GM13976 (cell line): ENCODE measurements at regions not wholly inside any gene's neighbourhood (a gene's known extent, or its start where the extent isn't known, plus 50 kb on each side); places are given as distances from the start of the nearest gene placed in this dataset.

ENCODE experiments used
- DNase-seq: peaks from one replicate; pipeline ENCODE4 v3.0.0; 2012; ENCODE audit warnings: low spot score
- in situ Hi-C: fragments of 300-500 bp; cut with MboI; formaldehyde crosslinking; loops from one replicate; pipeline ENCODE4 v1.12.0; 2022; ENCODE audit warnings: low sequenced_read_pairs, mixed read lengths, inconsistent platforms; ENCODE audit not compliant: unreplicated experiment
- TF ChIP-seq, protein P1 (sequence below): IDR thresholded peaks from 2 replicates; pipeline ENCODE4 v1.5.1; 2012; ENCODE audit warnings: borderline replicate concordance, mild to moderate bottlenecking; ENCODE audit not compliant: insufficient read depth; ENCODE audit errors: extremely low read depth, missing control alignments, control extremely low read depth

DNA sequence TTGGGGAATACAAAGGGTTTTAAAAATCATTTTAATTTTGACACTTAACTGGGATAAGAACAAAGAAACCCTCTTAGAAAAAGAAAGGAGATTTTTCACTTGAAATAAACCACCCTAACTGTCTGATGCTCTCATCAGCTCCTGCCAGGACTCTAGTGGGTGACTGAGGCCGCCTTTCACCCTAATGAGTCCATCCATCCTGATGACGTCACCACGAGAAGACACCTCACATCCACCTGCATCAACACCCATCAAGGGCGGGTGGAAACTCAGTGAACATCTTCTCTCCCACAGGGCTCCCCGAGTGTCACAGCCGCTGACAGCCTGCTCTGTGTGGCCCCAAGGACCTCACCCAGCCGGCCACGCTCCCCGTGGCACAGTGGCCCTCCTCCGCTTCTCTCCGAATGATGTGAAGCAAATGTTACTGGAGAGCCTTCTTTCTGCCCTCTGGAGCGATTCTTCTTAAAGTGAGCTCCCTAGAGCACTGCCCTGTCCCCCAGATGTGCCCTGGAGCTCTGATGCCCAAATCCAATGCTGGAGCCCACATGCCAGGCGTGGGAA, 584.3 kb upstream of the ADAMTS16 start:
- no peak for DNase-seq
- in situ Hi-C loops, result no loop called here

DNA sequence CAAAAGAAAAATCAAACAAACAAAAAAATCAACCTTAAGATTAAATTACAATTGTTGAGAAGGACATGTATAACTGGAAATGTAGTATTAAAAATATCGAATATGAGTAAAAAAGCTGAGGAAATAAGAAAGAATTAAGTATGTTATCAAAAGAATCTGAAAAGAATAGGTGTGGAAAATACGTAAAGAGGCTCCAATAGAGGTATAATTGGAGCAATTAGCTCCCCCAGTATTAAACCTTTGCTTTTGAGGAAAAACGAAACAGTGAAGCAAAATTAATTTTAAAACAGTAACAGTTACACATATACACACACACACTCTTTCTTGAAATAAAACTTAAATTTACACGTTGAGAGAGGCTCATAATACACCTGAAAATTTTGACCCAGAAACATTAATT, 578.7 kb upstream of the ADAMTS16 start:
- DNase-seq, result no peak
- TF ChIP-seq, protein P1, sequence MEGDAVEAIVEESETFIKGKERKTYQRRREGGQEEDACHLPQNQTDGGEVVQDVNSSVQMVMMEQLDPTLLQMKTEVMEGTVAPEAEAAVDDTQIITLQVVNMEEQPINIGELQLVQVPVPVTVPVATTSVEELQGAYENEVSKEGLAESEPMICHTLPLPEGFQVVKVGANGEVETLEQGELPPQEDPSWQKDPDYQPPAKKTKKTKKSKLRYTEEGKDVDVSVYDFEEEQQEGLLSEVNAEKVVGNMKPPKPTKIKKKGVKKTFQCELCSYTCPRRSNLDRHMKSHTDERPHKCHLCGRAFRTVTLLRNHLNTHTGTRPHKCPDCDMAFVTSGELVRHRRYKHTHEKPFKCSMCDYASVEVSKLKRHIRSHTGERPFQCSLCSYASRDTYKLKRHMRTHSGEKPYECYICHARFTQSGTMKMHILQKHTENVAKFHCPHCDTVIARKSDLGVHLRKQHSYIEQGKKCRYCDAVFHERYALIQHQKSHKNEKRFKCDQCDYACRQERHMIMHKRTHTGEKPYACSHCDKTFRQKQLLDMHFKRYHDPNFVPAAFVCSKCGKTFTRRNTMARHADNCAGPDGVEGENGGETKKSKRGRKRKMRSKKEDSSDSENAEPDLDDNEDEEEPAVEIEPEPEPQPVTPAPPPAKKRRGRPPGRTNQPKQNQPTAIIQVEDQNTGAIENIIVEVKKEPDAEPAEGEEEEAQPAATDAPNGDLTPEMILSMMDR, result no peak
- in situ Hi-C loops, result no loop called here

More for the DNA sequence above, 584.3 kb upstream of the ADAMTS16 start:
- TF ChIP-seq, protein P1, result no peak

DNA sequence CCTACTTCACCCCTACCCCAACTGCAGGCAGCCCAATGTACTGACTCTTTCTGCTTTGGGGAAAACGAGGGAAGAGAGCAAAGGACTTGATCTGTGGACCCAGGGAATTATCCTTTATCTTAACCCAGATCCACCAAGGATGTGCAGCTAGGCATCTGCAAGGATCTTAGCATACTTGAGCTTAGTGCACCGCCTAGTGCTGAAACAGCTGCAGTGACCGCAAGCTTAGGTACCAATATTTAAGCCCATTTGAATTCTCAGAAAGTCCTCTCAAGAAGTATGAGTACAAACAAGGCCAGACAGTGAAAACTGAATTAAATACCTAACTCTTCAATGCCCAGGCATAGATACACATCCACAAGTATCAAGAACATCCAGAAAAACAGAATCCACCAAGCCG, 576.7 kb upstream of the ADAMTS16 start:
- DNase-seq, result no peak
- in situ Hi-C loops, result no loop called here
- TF ChIP-seq, protein P1, result no peak

DNA sequence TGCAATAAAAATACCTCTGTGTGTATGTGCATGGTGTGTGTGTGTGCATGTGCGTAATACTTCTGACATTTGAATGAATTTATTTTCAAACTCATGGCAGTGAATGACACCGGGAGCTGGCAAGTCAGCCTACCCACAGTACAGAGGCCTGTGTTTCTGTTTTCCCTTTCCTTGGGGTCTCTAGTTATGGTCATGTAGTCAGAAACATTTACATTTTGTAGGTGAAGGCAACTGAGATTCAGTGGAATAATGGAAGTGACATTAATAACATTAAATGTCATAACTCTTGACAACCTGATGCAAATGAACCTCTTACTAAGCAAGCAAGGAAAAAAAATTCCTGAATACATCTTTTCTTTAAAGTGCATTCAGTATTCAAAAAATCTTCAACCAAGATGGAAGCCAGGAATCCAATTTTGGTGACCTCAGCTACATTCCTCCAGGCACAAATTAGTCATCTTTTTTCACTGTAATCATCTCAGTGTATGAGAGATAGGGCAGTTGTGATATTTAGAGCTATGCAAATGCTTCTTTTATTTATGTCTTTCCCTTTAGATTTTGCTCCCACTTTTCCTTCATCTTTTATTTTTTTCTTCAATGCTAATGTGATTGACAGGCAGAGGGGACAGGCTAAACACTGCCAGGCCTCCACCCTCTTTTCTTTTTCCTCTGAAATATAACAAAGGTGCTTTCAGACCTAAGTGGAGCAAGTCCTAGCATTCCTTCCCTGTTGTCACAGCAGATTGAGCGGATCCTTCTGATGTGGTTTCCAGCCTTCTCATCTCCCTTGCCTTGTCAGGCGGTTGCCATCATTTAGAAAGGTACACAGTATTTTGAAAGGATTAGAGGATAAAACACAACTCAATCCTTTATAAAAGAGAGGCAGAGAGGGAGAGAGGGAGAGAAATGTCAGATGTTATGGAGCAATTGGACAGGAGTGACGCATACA, 569.8 kb upstream of the ADAMTS16 start:
- in situ Hi-C loops, result no loop called here
- no peak for DNase-seq
- TF ChIP-seq, protein P1, result no peak

DNA sequence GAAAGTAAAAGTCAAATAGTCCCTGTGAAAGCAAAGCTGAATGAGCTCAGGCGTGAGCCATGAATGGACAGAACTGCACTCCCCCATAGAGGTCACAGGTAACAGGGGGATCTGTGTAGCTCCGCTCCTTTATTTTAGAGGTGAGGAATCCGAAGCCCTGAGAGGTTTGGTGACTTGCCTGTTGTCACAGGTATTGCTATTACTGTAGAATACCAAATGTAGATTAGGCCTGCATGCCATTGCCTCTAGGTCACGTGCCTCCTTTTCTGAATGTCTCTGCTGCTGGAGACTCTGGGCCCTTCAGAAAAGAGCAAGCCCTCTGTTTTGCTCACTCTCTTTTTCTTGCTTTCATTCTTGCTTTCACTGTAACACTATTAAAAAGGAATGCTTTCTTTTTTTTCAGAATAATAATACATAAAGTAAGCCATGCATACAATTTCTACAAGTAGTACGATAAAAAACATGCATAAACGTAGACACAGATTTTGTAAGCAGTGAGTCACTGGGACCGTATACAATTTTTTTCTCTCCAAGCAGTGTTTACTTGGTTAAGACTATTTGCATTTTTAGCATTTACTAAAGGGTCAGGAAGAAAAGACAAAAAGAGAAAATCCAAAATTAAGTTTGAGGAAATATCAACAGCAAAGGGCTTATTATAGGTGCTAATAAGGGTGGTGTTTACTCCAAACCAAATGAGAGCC, 568.7 kb upstream of the ADAMTS16 start:
- no peak for DNase-seq
- TF ChIP-seq, protein P1, result no peak
- in situ Hi-C loops, result no loop called here

DNA sequence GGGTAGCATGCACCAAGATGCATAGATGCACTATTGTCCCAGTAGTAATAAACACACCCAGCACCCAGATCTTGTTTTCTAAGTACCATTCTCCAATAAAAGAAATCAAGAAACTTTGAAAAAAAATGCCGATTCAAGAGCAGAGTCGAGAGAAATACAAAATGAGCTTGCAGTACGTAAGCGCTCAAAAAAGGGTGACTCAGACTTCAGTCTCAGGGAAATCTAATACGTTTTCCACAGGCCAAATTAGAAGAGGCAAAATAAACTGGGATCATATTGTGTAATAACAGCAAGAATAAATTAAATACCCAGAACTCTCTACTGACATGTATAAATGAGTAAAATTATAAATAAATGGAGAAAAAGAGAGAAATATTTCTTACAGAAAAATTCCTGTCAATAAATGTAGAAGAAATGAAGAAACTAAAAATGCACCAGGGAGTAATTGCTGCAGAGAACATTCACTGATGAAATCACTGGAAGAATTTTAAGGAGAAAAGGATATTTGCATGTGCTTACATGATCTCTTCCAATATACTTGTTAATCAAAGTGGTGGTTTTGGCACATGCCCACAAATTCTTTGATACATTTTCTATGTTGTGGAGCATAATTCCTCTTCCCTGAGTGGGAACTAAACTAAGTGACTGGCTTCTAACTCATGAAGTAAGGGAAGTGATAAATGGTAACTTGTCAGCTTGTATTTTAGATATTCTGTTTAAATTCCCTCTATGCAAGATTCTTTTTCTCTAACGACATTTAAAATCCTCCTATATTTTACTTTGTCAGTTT, 567.6 kb upstream of the ADAMTS16 start:
- TF ChIP-seq, protein P1, result no peak
- in situ Hi-C loops, result no loop called here
- no peak for DNase-seq
